Lower leg skin (tissue), 3 donors: ENCODE measurements at regions not wholly inside any gene's neighbourhood (a gene's known extent, or its start where the extent isn't known, plus 50 kb on each side); places are given as distances from the start of the nearest gene placed in this dataset.

Source experiments
- POLR2A ChIP-seq, 2 donors: fragments of 450-650 bp; IDR thresholded peaks; one replicate each; pipeline ENCODE4 v1.6.1; 2016 to 2017; ENCODE audit warnings: antibody characterized with exemption in 2 of 2, mild to moderate bottlenecking in 1 of 2, moderate library complexity in 1 of 2
- TF ChIP-seq, protein P1 (sequence below), 3 donors: fragments of 450-650 bp; IDR thresholded peaks; one replicate each; pipeline ENCODE4 v1.5.1; 2016; ENCODE audit warnings: antibody characterized with exemption in 3 of 3, mild to moderate bottlenecking in 3 of 3, moderate library complexity in 2 of 3

DNA sequence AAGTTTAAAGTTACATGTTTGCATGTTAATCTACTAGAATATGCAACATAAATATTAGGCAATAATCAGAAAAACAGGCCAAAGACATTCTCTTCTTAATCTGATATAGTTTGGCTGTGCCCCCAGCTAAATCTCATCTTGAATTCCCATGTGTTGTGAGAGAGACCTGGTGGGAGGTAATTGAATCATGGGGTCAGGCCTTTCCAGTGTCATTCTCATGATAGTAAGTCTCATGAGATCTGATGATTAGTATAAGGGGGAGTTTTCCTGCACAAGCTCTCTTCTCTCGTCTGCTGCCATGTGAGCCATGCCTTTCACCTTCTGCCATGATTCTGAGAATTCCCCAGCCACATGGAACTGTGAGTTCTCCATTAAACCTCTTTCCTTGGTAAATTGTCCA is 1241.7 kb upstream of the ADGRB3 start:
- no peak for TF ChIP-seq POLR2A (IDR thresholded peaks at IDR 0.05)
- TF ChIP-seq, protein P1, sequence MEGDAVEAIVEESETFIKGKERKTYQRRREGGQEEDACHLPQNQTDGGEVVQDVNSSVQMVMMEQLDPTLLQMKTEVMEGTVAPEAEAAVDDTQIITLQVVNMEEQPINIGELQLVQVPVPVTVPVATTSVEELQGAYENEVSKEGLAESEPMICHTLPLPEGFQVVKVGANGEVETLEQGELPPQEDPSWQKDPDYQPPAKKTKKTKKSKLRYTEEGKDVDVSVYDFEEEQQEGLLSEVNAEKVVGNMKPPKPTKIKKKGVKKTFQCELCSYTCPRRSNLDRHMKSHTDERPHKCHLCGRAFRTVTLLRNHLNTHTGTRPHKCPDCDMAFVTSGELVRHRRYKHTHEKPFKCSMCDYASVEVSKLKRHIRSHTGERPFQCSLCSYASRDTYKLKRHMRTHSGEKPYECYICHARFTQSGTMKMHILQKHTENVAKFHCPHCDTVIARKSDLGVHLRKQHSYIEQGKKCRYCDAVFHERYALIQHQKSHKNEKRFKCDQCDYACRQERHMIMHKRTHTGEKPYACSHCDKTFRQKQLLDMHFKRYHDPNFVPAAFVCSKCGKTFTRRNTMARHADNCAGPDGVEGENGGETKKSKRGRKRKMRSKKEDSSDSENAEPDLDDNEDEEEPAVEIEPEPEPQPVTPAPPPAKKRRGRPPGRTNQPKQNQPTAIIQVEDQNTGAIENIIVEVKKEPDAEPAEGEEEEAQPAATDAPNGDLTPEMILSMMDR (IDR thresholded peaks at IDR 0.05): no peak
